GM19025 (cell line): ENCODE measurements at regions not wholly inside any gene's neighbourhood (a gene's known extent, or its start where the extent isn't known, plus 50 kb on each side); places are given as distances from the start of the nearest gene placed in this dataset.

Experiments used
- ATAC-seq: cut with Tn5 transposase; IDR thresholded peaks from one replicate; pipeline ENCODE4 v1.9.1; 2021; ENCODE audit warnings: mild to moderate bottlenecking, low read depth, moderate library complexity; ENCODE audit not compliant: unreplicated experiment

DNA sequence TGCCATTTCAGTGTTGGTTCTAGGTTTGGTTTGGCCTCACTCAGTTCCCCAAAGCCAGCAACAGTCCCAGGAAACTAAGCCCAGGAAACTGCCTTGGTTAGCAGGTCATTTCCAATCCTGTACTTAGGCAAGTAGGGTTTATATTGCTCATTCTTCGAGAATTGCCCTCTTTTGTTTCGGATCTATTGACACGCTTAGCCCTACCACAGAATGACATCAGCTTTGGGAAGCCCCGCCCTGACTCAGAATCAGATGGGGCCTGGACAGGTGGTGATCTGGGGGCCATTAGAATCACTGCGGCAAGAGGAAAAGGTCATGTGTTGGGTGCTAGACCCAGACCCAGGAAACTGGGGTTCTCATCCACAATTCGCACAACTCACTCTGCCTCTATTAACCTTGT, 578.2 kb downstream of the QKI start:
- no peak for ATAC-seq

- no peak for ATAC-seq
Measured at GRCh38 chr6:163992056-163992455, 577.5 kb downstream of the QKI start.

GRCh38 chr6:163991321-163991720, 576.8 kb downstream of the QKI start:
- no peak for ATAC-seq

GRCh38 chr6:163986313-163986712, 571.8 kb downstream of the QKI start:
- no peak for ATAC-seq

DNA sequence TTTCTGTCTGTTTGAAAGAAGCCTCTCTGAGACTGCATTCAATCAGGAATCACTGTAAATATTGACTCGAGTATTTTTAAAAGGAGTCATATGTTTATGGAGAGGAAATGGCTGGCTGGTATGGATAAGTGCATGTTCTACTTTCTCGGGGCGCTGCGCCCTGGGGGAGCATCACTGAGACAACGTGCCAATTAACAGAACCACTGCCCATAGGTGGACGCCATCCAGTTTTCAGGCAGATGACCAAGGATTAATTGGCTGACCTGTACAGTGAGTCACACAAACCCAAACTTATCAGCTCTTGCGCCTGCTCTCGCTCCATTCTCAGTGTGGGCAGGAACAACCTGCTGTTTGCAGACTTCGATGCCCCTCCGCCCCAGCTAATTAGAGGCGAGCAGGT, 571.2 kb downstream of the QKI start:
- no peak for ATAC-seq

- ATAC-seq: no peak
Measured at GRCh38 chr6:163985040-163985439, 570.5 kb downstream of the QKI start.

DNA sequence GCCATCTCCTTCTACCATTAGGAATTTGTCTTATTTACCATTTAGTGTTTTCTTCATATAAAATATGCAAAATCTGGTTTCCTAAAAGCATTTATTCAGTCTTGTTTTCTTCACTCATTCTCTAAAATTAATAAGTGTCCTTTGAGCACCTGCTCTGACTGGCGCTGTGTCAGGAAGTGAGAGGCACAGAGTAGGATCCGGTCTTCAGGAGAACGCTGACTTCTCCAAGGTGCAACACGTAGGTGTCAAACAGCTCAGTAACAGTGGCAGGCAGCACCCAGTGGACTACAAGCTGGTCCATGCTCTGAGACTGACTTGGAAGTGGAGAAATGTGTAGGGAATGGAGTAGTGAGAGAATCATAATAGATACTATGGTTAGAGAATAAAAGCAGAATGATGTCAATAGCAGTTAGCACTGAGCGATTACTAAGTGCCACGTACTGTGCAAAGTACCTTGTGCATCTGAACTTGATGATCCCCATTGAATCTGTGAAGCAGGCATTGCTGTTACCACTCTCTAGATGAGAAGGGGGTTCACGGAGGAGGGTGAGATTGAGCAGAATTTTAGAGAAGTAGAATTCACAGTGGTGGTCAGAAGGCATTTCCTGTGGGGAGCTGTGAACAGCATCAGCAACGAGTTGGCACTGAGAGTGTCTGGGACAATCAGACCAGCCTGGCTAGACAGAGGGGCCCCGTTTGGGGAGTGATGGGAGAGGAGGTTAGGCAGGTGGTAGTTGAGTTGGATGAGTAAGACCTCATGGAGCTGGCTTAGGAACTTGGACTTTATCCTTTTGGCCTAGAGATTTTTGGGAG, 569.8 kb downstream of the QKI start:
- ATAC-seq: no peak

GRCh38 chr6:163983679-163984078, 569.2 kb downstream of the QKI start:
- ATAC-seq: no peak

- no peak for ATAC-seq
Measured at GRCh38 chr6:163974322-163974721, 559.8 kb downstream of the QKI start.

DNA sequence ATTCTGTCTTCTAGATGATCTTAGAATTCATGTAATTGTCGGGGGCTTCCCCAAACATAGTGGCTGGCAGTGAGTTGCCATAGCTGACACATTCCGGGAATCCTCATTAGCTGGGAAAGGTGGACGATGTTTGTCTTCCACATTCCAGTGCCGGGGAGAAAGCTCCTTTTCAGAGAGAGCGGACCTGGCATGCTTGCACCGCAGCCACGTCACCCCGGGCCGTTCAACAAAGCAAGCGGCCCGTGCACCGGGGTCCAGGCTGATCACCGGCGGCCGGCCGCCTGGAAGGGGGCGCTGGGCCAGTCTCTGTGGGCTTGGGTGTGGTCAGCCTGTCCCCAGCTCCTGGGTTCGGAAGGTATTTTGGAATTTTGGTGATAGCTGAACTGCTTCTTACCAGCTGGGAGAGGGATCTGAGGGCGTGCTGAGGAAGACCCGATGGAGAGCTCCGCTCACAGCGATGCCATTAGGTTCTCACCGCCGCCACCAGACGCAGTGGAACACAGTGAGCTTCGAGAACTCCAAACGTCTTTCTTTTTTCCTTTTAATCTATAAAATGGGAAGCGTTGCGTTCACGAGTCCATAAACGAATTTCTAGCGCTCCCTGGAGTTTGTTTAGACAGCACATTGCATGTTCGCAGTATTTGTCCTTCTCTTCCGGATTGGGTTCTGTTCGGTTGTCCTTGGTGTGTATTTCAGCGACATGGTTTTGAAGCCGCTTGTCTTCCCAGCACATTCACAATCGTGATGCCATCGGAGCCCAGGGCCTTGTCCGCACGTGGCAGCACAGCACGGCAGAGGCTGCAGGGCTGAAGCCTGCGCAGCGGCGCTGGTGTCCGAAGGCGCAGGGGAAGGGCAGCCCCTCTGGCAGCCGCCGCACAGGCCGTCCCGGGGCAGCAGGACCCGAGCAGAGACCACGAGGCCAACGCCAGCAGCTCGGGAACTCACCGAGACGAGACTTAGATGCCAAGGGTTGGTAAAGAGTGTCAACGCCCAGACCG, 557.6 kb downstream of the QKI start:
- no peak for ATAC-seq

- ATAC-seq: no peak
Measured at GRCh38 chr6:163970846-163971564, 556.5 kb downstream of the QKI start.

DNA sequence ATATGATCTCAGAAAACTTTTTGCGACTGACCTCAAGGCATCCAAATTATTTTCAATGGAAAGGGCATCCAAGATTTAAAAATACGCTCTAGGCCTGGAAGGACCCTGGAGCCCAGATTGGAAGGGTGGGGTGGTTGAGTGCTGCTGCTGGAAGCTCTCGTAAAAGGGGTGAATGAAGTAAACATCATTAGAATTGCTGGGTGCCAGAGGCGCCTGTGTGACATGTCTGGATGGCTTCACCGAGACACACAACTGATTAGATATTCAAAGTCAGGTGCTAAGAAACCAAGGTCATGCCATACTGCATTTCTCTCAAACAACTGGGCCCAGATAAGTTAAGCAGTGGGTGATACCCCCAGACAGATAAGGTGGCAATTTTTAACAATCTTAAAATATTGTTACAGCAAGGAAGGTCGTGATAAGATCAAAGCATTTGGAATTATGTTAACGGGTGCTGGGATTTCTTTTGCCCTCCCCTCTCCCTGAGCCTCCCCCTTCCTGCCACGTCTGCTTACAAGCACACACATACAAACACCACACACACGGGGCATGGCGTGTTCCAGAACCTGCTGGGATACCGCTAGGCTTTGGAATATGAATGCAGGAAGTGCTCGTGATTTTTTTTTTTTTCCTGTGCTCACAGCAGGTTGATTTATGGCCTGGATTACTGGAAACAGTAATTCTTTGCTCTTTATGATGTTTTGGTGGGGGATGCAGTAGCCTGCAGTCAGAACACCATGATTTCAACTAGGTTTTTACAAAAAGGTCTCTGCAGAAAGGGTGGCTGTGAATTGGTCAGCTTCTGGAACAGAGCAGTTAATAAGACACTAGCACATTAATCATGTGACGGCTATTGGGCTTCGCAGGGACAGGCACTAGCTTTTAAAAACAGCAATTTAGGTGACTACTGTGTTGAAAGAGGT, 551.2 kb downstream of the QKI start:
- ATAC-seq: no peak

GRCh38 chr6:163964789-163965188, 550.3 kb downstream of the QKI start:
- ATAC-seq: no peak

DNA sequence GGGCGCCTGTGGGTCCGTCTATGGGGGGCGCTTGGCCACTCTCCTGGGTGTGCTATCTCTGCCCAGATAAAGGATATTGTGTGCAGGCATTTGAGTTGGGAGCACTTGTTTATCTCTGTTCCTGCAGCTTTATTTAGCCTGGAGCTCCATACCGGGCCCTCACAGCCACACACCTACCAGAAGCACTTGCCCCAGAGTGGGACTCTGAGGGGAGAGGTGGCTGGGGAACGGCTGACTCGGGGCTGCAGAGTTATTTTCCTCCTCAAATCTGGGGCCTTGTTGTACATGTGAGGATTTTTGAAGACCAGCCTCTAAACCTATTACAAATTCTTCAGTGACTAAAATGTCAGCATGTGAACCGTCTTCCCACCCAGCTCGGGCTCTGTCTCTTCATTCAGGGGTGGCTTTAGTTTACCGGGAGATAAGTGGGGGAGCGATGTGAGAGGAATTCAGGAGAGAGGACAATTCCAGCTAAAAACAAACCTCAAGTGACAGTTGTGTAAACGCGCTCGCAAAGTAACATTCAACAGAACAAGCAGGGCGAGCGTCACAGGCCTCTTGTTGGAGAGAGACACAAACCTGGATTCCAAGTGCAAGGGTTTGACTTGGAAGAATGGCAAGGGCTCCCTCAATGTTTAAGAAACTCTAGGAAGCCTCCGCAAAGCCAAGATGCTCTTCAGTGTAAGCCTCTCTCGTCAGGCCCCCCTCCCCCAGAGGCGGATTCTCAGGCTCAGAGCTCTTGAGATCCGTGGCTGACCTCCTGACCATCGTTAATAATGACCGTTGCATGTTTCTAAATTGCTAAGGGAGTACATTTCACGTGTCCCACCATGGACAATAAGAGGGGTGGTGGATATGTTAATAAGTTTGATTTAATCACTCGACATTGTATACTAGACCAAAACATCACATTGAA, 548.9 kb downstream of the QKI start:
- no peak for ATAC-seq

- no peak for ATAC-seq
Measured at GRCh38 chr6:163962627-163963117, 548.2 kb downstream of the QKI start.

GRCh38 chr6:163960128-163960527, 545.6 kb downstream of the QKI start:
- no peak for ATAC-seq

GRCh38 chr6:163958646-163959045, 544.1 kb downstream of the QKI start:
- no peak for ATAC-seq

DNA sequence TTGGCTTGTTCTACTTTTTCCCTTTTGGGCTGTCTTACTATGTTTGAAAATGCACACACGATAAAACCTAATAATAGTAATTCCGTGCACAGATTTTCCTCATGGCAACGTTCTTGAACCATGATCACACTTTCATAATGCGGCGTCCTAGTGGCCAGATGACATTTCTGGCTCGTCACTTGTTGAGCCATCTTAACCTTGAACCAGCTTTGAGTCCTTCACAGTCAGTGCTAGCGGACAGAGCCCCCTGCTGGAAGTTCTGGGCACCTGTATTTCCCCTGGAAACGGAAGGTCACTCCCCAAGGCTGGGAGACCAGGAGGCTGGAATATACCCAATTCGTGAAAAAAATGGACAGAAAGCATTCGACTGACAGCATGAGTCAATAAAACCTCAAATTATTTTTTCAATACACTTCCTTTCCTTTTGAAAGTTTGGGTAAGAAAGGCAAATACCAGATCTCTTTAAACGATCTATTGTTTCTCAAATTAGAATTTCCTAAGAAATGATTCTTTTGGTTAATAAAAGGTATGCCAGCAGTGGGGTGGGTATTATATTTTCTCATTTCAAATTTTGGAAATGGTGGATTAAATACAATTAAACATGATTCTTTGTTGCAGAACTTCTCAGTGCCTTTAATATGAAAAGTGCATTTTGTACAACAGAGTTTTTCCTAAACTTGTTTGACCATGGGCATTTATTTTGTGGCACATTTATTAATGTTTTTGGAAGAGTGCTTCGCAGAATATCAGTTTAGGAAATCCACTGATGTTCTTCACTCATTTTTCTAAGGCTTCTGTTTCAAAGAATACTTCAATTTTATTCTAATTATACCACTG, 542.3 kb downstream of the QKI start:
- peak; percentile 90 for ATAC-seq
